Neural cell (in vitro differentiated cells): ENCODE measurements at regions not wholly inside any gene's neighbourhood (a gene's known extent, or its start where the extent isn't known, plus 50 kb on each side); places are given as distances from the start of the nearest gene placed in this dataset.

Source experiments
- H2AFZ ChIP-seq: fragments of 200-600, 300-800 bp; sonication (generic), shearing (Covaris generic); 2 replicates; pipeline ENCODE4 v1.6.0; 2014; ENCODE audit warnings: low read depth, mild to moderate bottlenecking, antibody characterized with exemption, low read length, moderate library complexity
- H3F3A ChIP-seq: fragments of 200-600 bp; shearing (Covaris generic); 2 replicates; pipeline ENCODE4 v1.6.1; 2016; ENCODE audit warnings: mild to moderate bottlenecking, moderate library complexity, mixed read lengths, antibody characterized with exemption, low read length; ENCODE audit not compliant: insufficient read depth, poor library complexity, severe bottlenecking
- H3K27ac ChIP-seq: fragments of 200-600, 300-800 bp; sonication (generic), shearing (Covaris generic); 2 replicates; pipeline ENCODE4 v1.5.1; 2014; ENCODE audit warnings: mild to moderate bottlenecking, low read length, moderate library complexity
- H3K27me3 ChIP-seq: fragments of 300-800, 200-600 bp; sonication (generic), shearing (Covaris generic); 2 replicates; pipeline ENCODE4 v1.6.0; 2014; ENCODE audit warnings: mild to moderate bottlenecking, low read depth, low read length, moderate library complexity; ENCODE audit not compliant: insufficient read depth
- H3K36me3 ChIP-seq: fragments of 300-800, 200-600 bp; sonication (generic), shearing (Covaris generic); 2 replicates; pipeline ENCODE4 v1.5.1; 2014; ENCODE audit warnings: mild to moderate bottlenecking, antibody characterized with exemption, low read length, moderate library complexity; ENCODE audit not compliant: insufficient read depth
- H3K4me2 ChIP-seq: fragments of 300-800, 200-600 bp; sonication (generic), shearing (Covaris generic); 2 replicates; pipeline ENCODE4 v1.6.0; 2014; ENCODE audit warnings: mild to moderate bottlenecking, low read length
- H3K4me3 ChIP-seq: fragments of 300-800, 200-600 bp; sonication (generic), shearing (Covaris generic); 2 replicates; pipeline ENCODE4 v1.5.1; 2014; ENCODE audit warnings: mild to moderate bottlenecking, low read length, moderate library complexity
- H3K79me2 ChIP-seq: fragments of 200-600 bp; shearing (Covaris generic); replicated peaks from 2 replicates; pipeline ENCODE4 v1.6.0; 2014; ENCODE audit warnings: mild to moderate bottlenecking, low read length, moderate library complexity; ENCODE audit not compliant: insufficient read depth
- H3K9ac ChIP-seq: fragments of 300-800, 200-600 bp; sonication (generic), shearing (Covaris generic); 2 replicates; pipeline ENCODE4 v1.6.1; 2016; ENCODE audit warnings: mild to moderate bottlenecking, low read length, mixed read lengths
- H3K9me2 ChIP-seq: fragments of 200-600 bp; shearing (Covaris generic); 2 replicates; pipeline ENCODE4 v1.6.1; 2016; ENCODE audit warnings: mild to moderate bottlenecking, low read length, mixed read lengths; ENCODE audit not compliant: insufficient read depth
- H3K9me3 ChIP-seq: fragments of 200-600, 300-800 bp; sonication (generic), shearing (Covaris generic); 2 replicates; pipeline ENCODE4 v1.6.1; 2016; ENCODE audit warnings: mild to moderate bottlenecking, mixed run types, low read length, moderate library complexity, mixed read lengths
- H4K20me1 ChIP-seq: fragments of 200-600 bp; shearing (Covaris generic); 2 replicates; pipeline ENCODE4 v1.6.1; 2016; ENCODE audit warnings: mild to moderate bottlenecking, mixed run types; ENCODE audit not compliant: insufficient read depth
- CTCF ChIP-seq: fragments of 450-650 bp; IDR thresholded peaks from 2 replicates; pipeline ENCODE4 v1.5.1; 2014; ENCODE audit warnings: antibody characterized with exemption, mild to moderate bottlenecking, moderate library complexity; ENCODE audit not compliant: poor library complexity, severe bottlenecking
- EP300 ChIP-seq: fragments of 450-650 bp; conservative IDR thresholded peaks from 2 replicates; pipeline ENCODE4 v1.6.1; 2014; ENCODE audit warnings: antibody characterized with exemption, mild to moderate bottlenecking, moderate library complexity; ENCODE audit not compliant: poor library complexity, severe bottlenecking
- EZH2 ChIP-seq: fragments of 200-600, 300-800 bp; shearing (Covaris generic), sonication (generic); IDR thresholded peaks from 2 replicates; pipeline ENCODE4 v1.6.1; 2014; ENCODE audit warnings: antibody characterized with exemption, low read length, borderline replicate concordance, mild to moderate bottlenecking; ENCODE audit not compliant: insufficient read depth, poor library complexity, severe bottlenecking
- MXI1 ChIP-seq: fragments of 450-650 bp; conservative IDR thresholded peaks from 2 replicates; pipeline ENCODE4 v1.6.1; 2014; ENCODE audit warnings: antibody characterized with exemption, mild to moderate bottlenecking; ENCODE audit not compliant: poor library complexity, severe bottlenecking
- POLR2AphosphoS5 ChIP-seq: IDR thresholded peaks from 2 replicates; pipeline ENCODE4 v1.6.1; 2012
- RAD21 ChIP-seq: fragments of 450-650 bp; conservative IDR thresholded peaks from 2 replicates; pipeline ENCODE4 v1.6.1; 2014; ENCODE audit warnings: antibody characterized with exemption, mild to moderate bottlenecking, moderate library complexity
- SMC3 ChIP-seq: fragments of 450-650 bp; conservative IDR thresholded peaks from 2 replicates; pipeline ENCODE4 v1.6.1; 2014; ENCODE audit warnings: antibody characterized with exemption, mild to moderate bottlenecking, moderate library complexity; ENCODE audit not compliant: poor library complexity
- TAF1 ChIP-seq: IDR thresholded peaks from 2 replicates; pipeline ENCODE4 v1.6.1; 2012; ENCODE audit warnings: low read depth
- TF ChIP-seq, protein P1 (sequence below): IDR thresholded peaks from 2 replicates; pipeline ENCODE4 v1.6.1; 2012; ENCODE audit warnings: borderline replicate concordance

- H3K27ac ChIP-seq: no peak overlapping the region
- no peaks in the 10 kb centered on the region for H3F3A ChIP-seq
- no peaks in the 10 kb centered on the region for H3K36me3 ChIP-seq
- no peaks in the 10 kb centered on the region for H4K20me1 ChIP-seq
- no peak overlapping the region for H3K4me3 ChIP-seq
- no peaks in the 10 kb centered on the region for H3K27me3 ChIP-seq
- TF ChIP-seq RAD21 (no peak), EP300 (no peak), CTCF (no peak), POLR2AphosphoS5 (no peak), EZH2 (no peak), TAF1 (no peak), SMC3 (no peak)
- TF ChIP-seq, protein P1, sequence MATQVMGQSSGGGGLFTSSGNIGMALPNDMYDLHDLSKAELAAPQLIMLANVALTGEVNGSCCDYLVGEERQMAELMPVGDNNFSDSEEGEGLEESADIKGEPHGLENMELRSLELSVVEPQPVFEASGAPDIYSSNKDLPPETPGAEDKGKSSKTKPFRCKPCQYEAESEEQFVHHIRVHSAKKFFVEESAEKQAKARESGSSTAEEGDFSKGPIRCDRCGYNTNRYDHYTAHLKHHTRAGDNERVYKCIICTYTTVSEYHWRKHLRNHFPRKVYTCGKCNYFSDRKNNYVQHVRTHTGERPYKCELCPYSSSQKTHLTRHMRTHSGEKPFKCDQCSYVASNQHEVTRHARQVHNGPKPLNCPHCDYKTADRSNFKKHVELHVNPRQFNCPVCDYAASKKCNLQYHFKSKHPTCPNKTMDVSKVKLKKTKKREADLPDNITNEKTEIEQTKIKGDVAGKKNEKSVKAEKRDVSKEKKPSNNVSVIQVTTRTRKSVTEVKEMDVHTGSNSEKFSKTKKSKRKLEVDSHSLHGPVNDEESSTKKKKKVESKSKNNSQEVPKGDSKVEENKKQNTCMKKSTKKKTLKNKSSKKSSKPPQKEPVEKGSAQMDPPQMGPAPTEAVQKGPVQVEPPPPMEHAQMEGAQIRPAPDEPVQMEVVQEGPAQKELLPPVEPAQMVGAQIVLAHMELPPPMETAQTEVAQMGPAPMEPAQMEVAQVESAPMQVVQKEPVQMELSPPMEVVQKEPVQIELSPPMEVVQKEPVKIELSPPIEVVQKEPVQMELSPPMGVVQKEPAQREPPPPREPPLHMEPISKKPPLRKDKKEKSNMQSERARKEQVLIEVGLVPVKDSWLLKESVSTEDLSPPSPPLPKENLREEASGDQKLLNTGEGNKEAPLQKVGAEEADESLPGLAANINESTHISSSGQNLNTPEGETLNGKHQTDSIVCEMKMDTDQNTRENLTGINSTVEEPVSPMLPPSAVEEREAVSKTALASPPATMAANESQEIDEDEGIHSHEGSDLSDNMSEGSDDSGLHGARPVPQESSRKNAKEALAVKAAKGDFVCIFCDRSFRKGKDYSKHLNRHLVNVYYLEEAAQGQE: no peak
- no peaks in the 10 kb centered on the region for H3K79me2 ChIP-seq
- H3K4me2 ChIP-seq: no peak overlapping the region
- H3K9me3 ChIP-seq: no peaks in the 10 kb centered on the region
- H3K9ac ChIP-seq: no peak overlapping the region
- no peak overlapping the region for H2AFZ ChIP-seq
- H3K9me2 ChIP-seq: no peaks in the 10 kb centered on the region
Observed at GRCh38 chr13:90444232-90444631, 903.3 kb upstream of the MIR17HG start.

DNA sequence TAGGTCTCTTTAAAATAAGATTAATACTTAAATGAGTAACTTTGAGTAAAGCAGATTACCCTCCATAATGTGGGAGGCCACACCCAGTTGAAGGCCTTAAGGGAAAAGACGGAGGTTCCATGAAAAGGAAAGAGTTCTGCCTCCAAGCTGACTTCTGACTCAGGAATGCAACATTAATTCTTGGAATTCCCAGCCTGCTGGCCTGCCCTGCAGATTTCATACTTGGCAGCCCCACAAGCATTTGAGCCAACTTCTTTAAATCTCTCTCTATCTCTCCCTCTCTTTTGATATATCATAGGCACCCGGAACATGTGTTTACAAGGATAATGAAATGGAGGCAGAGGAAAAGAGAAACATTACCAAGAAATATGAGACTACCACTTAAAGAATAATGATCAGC, 902.3 kb upstream of the MIR17HG start:
- Histone ChIP-seq H3K9me3 (no peaks in the 10 kb centered on the region), H4K20me1 (no peaks in the 10 kb centered on the region), H2AFZ (no peak overlapping the region), H3K27me3 (no peaks in the 10 kb centered on the region), H3K4me3 (no peak overlapping the region), H3K79me2 (no peaks in the 10 kb centered on the region), H3K9me2 (no peaks in the 10 kb centered on the region), H3K9ac (no peak overlapping the region), H3F3A (no peaks in the 10 kb centered on the region), H3K36me3 (no peaks in the 10 kb centered on the region), H3K4me2 (no peak overlapping the region), H3K27ac (no peak overlapping the region)
- TF ChIP-seq EP300 (no peak), SMC3 (no peak), POLR2AphosphoS5 (peak; percentile 17)

DNA sequence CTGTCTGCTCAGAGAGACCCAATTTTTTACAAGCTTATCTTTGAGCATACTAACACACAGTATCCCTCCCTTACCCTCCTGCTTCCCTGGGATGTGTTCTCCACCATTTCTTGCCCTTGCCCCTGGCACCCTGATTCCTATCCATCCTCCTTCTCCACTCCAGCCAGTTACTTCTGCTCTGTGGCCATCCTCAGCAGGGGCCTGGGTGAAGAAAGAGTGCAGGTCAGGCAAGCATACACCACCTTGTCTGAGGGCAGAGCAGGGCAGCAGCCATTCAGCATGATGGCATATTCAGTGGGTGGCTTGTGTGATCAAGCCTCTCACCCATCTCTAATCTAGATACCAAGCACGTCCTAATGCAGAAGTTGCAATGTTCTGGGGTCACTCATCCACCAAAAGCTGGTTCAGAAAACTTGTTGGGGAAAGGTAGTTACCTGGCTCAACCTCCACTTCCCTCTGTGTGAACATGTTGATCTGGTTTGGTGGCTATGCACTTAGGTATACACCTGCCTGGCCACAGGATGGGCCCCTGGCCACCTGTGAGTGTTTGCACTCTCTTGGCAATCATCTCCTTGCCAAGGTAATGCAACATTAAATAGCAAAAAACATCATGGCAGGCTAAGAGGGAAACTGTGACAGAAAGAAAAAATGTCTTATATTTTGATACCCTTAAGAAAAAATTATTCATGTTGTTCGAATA, 900.3 kb upstream of the MIR17HG start:
- Histone ChIP-seq H3K9me3 (no peaks in the 10 kb centered on the region), H3K4me3 (no peak overlapping the region), H3K27ac (no peak overlapping the region), H4K20me1 (no peaks in the 10 kb centered on the region), H3K4me2 (no peak overlapping the region), H3K27me3 (no peaks in the 10 kb centered on the region), H3F3A (no peaks in the 10 kb centered on the region), H3K79me2 (no peaks in the 10 kb centered on the region), H3K36me3 (no peaks in the 10 kb centered on the region), H3K9ac (no peak overlapping the region), H3K9me2 (no peaks in the 10 kb centered on the region), H2AFZ (no peak overlapping the region)
- TF ChIP-seq RAD21: no peak
- no peak for TF ChIP-seq EP300
- no peak for TF ChIP-seq POLR2AphosphoS5
- TF ChIP-seq CTCF: no peak
- TF ChIP-seq SMC3: no peak
- no peak for TF ChIP-seq TAF1
- no peak for TF ChIP-seq EZH2
- no peak for TF ChIP-seq MXI1
- TF ChIP-seq, protein P1: no peak
